ENCODE measurements at regions not wholly inside any gene's neighbourhood (a gene's known extent, or its start where the extent isn't known, plus 50 kb on each side); places are given as distances from the start of the nearest gene placed in this dataset.

GRCh38 chr3:17990390-17990789 lies 248.0 kb upstream of the TBC1D5 start:
- H3K9me3 ChIP-seq (ENCODE audit: control insufficient read depth, low read length), result no peaks in the 10 kb centered on the region
- H3K27me3 ChIP-seq (replicated peaks; ENCODE audit: control insufficient read depth, insufficient read depth, low read length, poor library complexity, severe bottlenecking), result no peaks in the 10 kb centered on the region
- H3K36me3 ChIP-seq (ENCODE audit: control insufficient read depth, insufficient read depth, low read length), result no peaks in the 10 kb centered on the region
- H3K4me3 ChIP-seq (ENCODE audit: insufficient read depth, low read depth, low read length, poor library complexity, severe bottlenecking), result no peak overlapping the region
- no peaks in the 10 kb centered on the region for H3K4me1 ChIP-seq (ENCODE audit: control insufficient read depth, insufficient read depth, low read length, poor library complexity, severe bottlenecking)
- H3K27ac ChIP-seq (ENCODE audit: insufficient read depth, low read length, poor library complexity, severe bottlenecking), result no peak overlapping the region
- DNase-seq, result no peak

DNA sequence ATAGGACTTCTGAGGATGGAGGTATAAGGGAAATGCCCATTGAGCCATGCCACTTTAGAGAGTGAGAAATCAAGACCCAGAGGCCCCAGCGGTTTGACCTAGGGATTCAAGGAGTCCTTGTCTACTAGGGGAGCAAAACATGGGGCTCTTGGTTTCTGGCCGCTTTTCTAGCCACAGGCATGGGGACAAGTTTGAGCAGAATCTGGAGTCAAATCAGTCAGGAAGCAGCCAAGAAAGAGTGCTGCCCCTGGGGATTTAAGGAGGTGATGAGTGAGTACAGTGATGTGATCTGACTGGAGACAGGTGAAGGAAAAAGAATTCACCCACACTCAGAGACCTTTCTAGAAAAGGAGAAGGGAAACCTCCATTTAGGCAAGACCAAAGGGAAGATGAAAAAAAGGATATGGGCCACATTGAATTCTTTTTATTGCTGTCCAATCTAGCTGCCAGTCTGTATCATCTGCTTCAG lies 244.0 kb upstream of the TBC1D5 start:
- Histone ChIP-seq H3K4me1 (ENCODE audit: control insufficient read depth, insufficient read depth, low read length, poor library complexity, severe bottlenecking) (no peaks in the 10 kb centered on the region), H3K27ac (ENCODE audit: insufficient read depth, low read length, poor library complexity, severe bottlenecking) (no peak overlapping the region), H3K36me3 (ENCODE audit: control insufficient read depth, insufficient read depth, low read length) (no peaks in the 10 kb centered on the region), H3K4me3 (ENCODE audit: insufficient read depth, low read depth, low read length, poor library complexity, severe bottlenecking) (no peak overlapping the region), H3K27me3 (replicated peaks; ENCODE audit: control insufficient read depth, insufficient read depth, low read length, poor library complexity, severe bottlenecking) (no peaks in the 10 kb centered on the region), H3K9me3 (ENCODE audit: control insufficient read depth, low read length) (no peaks in the 10 kb centered on the region)
- no peak for DNase-seq

GRCh38 chr3:17985658-17986347 lies 243.4 kb upstream of the TBC1D5 start:
- Histone ChIP-seq H3K4me1 (ENCODE audit: control insufficient read depth, insufficient read depth, low read length, poor library complexity, severe bottlenecking) (no peaks in the 10 kb centered on the region), H3K4me3 (ENCODE audit: insufficient read depth, low read depth, low read length, poor library complexity, severe bottlenecking) (no peak overlapping the region), H3K36me3 (ENCODE audit: control insufficient read depth, insufficient read depth, low read length) (no peaks in the 10 kb centered on the region), H3K9me3 (ENCODE audit: control insufficient read depth, low read length) (no peaks in the 10 kb centered on the region), H3K27ac (ENCODE audit: insufficient read depth, low read length, poor library complexity, severe bottlenecking) (no peak overlapping the region), H3K27me3 (replicated peaks; ENCODE audit: control insufficient read depth, insufficient read depth, low read length, poor library complexity, severe bottlenecking) (no peaks in the 10 kb centered on the region)
- no peak for DNase-seq

DNA sequence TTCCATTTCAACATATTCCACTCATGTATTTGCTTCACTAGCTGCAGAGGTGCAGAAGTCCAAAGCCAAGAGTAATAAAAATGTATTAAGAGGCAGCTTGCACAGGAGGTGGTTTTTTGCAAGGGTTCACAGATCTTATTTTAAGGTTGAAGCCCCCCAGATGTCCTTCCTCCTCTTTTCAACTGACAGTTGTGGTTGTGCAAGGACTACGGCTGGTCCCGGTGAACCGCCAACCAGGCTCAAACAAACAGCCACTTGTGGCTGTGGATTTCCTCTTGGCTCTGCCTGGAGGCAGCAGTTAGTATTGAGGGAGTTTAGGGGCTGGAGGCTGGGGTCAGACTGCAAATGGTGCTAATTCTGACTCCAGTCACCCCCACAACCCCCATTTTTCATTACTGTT lies 240.7 kb upstream of the TBC1D5 start:
- H3K4me1 ChIP-seq (ENCODE audit: control insufficient read depth, insufficient read depth, low read length, poor library complexity, severe bottlenecking), result no peaks in the 10 kb centered on the region
- H3K4me3 ChIP-seq (ENCODE audit: insufficient read depth, low read depth, low read length, poor library complexity, severe bottlenecking), result no peak overlapping the region
- H3K27ac ChIP-seq (ENCODE audit: insufficient read depth, low read length, poor library complexity, severe bottlenecking), result no peak overlapping the region
- no peak for DNase-seq
- no peaks in the 10 kb centered on the region for H3K27me3 ChIP-seq (replicated peaks; ENCODE audit: control insufficient read depth, insufficient read depth, low read length, poor library complexity, severe bottlenecking)
- no peaks in the 10 kb centered on the region for H3K36me3 ChIP-seq (ENCODE audit: control insufficient read depth, insufficient read depth, low read length)
- H3K9me3 ChIP-seq (ENCODE audit: control insufficient read depth, low read length), result no peaks in the 10 kb centered on the region

DNA sequence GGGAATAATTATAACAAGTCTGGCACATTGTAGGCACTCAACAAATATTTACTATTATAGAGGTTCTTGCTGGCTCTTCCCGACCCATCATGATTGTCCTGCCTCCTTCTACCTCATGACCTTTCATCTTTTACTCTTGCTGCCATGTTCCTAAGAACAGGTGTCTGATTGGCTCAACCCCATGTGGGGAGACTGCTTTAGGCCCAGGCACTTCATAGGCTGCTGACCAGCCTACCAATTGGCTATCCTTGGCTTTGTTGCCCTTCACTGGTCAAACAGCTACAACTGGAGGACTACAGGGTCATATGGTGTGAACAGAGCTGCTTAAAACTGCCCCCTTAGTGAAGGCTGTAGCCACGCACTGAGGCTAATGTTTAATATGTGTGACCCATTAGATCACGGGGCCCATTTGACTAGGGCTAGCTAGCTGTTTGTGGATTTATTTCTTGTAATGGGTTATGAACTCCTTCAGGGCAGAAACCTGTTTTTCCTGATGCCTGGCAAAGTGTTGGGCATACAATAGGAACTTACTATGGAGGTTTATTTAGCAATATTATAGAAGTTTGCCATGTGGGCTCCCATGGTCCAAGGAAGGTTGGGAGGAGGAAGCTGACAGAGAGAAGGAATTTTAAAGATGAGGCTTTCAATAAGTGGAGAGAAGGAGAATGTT lies 239.9 kb upstream of the TBC1D5 start:
- DNase-seq, result no peak
- no peaks in the 10 kb centered on the region for H3K36me3 ChIP-seq (ENCODE audit: control insufficient read depth, insufficient read depth, low read length)
- no peak overlapping the region for H3K27ac ChIP-seq (ENCODE audit: insufficient read depth, low read length, poor library complexity, severe bottlenecking)
- no peaks in the 10 kb centered on the region for H3K4me1 ChIP-seq (ENCODE audit: control insufficient read depth, insufficient read depth, low read length, poor library complexity, severe bottlenecking)
- H3K27me3 ChIP-seq (replicated peaks; ENCODE audit: control insufficient read depth, insufficient read depth, low read length, poor library complexity, severe bottlenecking), result no peaks in the 10 kb centered on the region
- H3K4me3 ChIP-seq (ENCODE audit: insufficient read depth, low read depth, low read length, poor library complexity, severe bottlenecking), result no peak overlapping the region
- no peaks in the 10 kb centered on the region for H3K9me3 ChIP-seq (ENCODE audit: control insufficient read depth, low read length)

- Histone ChIP-seq H3K4me1 (ENCODE audit: control insufficient read depth, insufficient read depth, low read length, poor library complexity, severe bottlenecking) (no peaks in the 10 kb centered on the region), H3K4me3 (ENCODE audit: insufficient read depth, low read depth, low read length, poor library complexity, severe bottlenecking) (no peak overlapping the region), H3K27ac (ENCODE audit: insufficient read depth, low read length, poor library complexity, severe bottlenecking) (no peak overlapping the region), H3K27me3 (replicated peaks; ENCODE audit: control insufficient read depth, insufficient read depth, low read length, poor library complexity, severe bottlenecking) (no peaks in the 10 kb centered on the region), H3K36me3 (ENCODE audit: control insufficient read depth, insufficient read depth, low read length) (no peaks in the 10 kb centered on the region), H3K9me3 (ENCODE audit: control insufficient read depth, low read length) (no peaks in the 10 kb centered on the region)
- DNase-seq, result no peak
These were observed 238.4 kb upstream of the TBC1D5 start for GRCh38 chr3:17980863-17981262.

DNA sequence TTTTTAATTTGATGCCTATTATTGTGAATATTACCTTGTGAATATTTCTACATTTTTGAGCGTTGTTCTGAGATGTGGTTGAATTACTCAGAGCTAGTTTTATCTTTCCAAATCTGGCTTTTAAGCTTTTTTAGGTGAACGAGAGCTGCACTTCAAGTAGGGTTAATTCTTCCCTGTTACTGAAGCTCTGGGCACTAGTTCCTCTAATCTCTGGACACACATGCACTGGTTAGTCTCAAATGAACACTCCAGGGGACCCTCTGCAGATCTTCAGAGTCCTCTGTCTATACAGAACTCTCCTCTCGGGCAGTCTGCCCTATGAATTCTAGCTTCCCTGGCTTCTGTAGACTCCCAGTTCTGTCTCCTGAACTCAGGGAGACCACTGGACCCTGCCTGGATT lies 237.5 kb upstream of the TBC1D5 start:
- Histone ChIP-seq H3K4me3 (ENCODE audit: insufficient read depth, low read depth, low read length, poor library complexity, severe bottlenecking) (no peak overlapping the region), H3K27me3 (replicated peaks; ENCODE audit: control insufficient read depth, insufficient read depth, low read length, poor library complexity, severe bottlenecking) (no peaks in the 10 kb centered on the region), H3K9me3 (ENCODE audit: control insufficient read depth, low read length) (no peaks in the 10 kb centered on the region), H3K36me3 (ENCODE audit: control insufficient read depth, insufficient read depth, low read length) (no peaks in the 10 kb centered on the region), H3K4me1 (ENCODE audit: control insufficient read depth, insufficient read depth, low read length, poor library complexity, severe bottlenecking) (no peaks in the 10 kb centered on the region), H3K27ac (ENCODE audit: insufficient read depth, low read length, poor library complexity, severe bottlenecking) (no peak overlapping the region)
- no peak for DNase-seq

GRCh38 chr3:17979252-17979651 lies 236.8 kb upstream of the TBC1D5 start:
- Histone ChIP-seq H3K36me3 (ENCODE audit: control insufficient read depth, insufficient read depth, low read length) (no peaks in the 10 kb centered on the region), H3K4me3 (ENCODE audit: insufficient read depth, low read depth, low read length, poor library complexity, severe bottlenecking) (no peak overlapping the region), H3K4me1 (ENCODE audit: control insufficient read depth, insufficient read depth, low read length, poor library complexity, severe bottlenecking) (no peaks in the 10 kb centered on the region), H3K9me3 (ENCODE audit: control insufficient read depth, low read length) (no peaks in the 10 kb centered on the region), H3K27me3 (replicated peaks; ENCODE audit: control insufficient read depth, insufficient read depth, low read length, poor library complexity, severe bottlenecking) (no peaks in the 10 kb centered on the region), H3K27ac (ENCODE audit: insufficient read depth, low read length, poor library complexity, severe bottlenecking) (no peak overlapping the region)
- no peak for DNase-seq

DNA sequence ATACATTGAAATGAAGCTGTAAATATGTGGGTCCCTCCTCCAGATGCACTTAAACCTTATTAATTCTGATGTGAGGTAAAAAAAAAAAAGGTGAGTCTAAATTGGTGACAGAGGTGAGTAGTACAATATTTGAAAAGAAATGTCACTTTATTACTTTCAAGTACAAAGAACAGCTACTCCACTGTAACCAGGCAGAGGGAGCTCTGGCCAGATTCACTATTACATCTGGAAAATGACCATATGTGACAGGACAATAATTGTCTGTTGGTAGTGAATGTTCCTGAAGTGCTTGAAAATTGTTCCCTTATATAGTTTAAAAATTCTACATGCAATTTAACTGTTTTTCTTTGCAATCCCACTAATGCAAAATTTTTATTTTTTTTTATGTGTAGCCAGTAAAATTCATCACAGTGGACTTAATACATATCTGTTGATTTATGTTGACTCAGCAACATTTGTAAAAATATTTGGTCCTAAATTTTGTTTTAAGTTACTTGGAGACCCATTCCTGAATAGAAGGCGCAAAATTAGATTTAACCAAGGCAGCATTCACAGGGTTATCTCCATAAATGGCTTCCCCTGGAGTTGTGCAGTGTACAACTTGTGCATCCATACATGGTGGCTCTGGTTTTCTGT lies 231.9 kb upstream of the TBC1D5 start:
- DNase-seq, result no peak
- H3K4me1 ChIP-seq (ENCODE audit: control insufficient read depth, insufficient read depth, low read length, poor library complexity, severe bottlenecking), result no peaks in the 10 kb centered on the region

More for the DNA sequence above, 231.9 kb upstream of the TBC1D5 start:
- Histone ChIP-seq H3K36me3 (ENCODE audit: control insufficient read depth, insufficient read depth, low read length) (no peaks in the 10 kb centered on the region), H3K27me3 (replicated peaks; ENCODE audit: control insufficient read depth, insufficient read depth, low read length, poor library complexity, severe bottlenecking) (no peaks in the 10 kb centered on the region), H3K27ac (ENCODE audit: insufficient read depth, low read length, poor library complexity, severe bottlenecking) (no peak overlapping the region), H3K9me3 (ENCODE audit: control insufficient read depth, low read length) (no peaks in the 10 kb centered on the region), H3K4me3 (ENCODE audit: insufficient read depth, low read depth, low read length, poor library complexity, severe bottlenecking) (no peak overlapping the region)
